Stimulated activated naive CD8-positive, alpha-beta T cell treated with anti-CD3 and anti-CD28 coated beads, Interleukin-15, amount 100 ng/mL, for 72 hours (primary cell): ENCODE measurements at regions not wholly inside any gene's neighbourhood (a gene's known extent, or its start where the extent isn't known, plus 50 kb on each side); places are given as distances from the start of the nearest gene placed in this dataset.
"Not testable (repeated sequence)": the region's sequence is repeated elsewhere in the genome, so short reads cannot be mapped to it uniquely, and the experiment has no call there.

Experiments
- ATAC-seq: fragments of 150-1000 bp; cut with Tn5 transposase; 2 replicates; pipeline ENCODE4 v1.10.0; 2021; ENCODE audit warnings: mild to moderate bottlenecking, moderate library complexity
- DNase-seq, 2 donors: peaks; one replicate each; pipeline ENCODE4 v3.0.0; 2021 to 2022
- H3K27ac Mint-ChIP-seq, 2 donors: one replicate each; pipeline ENCODE4 v1.8.0; 2022; ENCODE audit warnings: mild to moderate bottlenecking in 2 of 2, mixed read lengths in 2 of 2, moderate library complexity in 2 of 2
- H3K27me3 Mint-ChIP-seq: one replicate; pipeline ENCODE4 v1.8.0; 2022; ENCODE audit warnings: mixed read lengths
- H3K4me1 Mint-ChIP-seq: one replicate; pipeline ENCODE4 v1.8.0; 2022; ENCODE audit warnings: mild to moderate bottlenecking, mixed read lengths
- H3K4me3 Mint-ChIP-seq, 2 donors: one replicate each; pipeline ENCODE4 v1.8.0; 2022; ENCODE audit warnings: mild to moderate bottlenecking in 2 of 2, mixed read lengths in 2 of 2, moderate library complexity in 1 of 2
- H3K9me3 Mint-ChIP-seq, 2 donors: one replicate each; pipeline ENCODE4 v1.8.0; 2022; ENCODE audit warnings: mixed read lengths in 2 of 2

- peaks cover 0 to 17% of the 10 kb centered on the region in 2 donors for H3K9me3 Mint-ChIP-seq
- no peaks in the 10 kb centered on the region for H3K4me1 Mint-ChIP-seq
- DNase-seq (peak in 1 of 2 donors; percentile 3), ATAC-seq (no peak)
- no peak overlapping the region for H3K4me3 Mint-ChIP-seq
- H3K27ac Mint-ChIP-seq: no peak overlapping the region
- peaks cover 14% of the 10 kb centered on the region for H3K27me3 Mint-ChIP-seq
These were observed 116.1 kb upstream of the PITX1 start for GRCh38 chr5:135149956-135150723.

DNA sequence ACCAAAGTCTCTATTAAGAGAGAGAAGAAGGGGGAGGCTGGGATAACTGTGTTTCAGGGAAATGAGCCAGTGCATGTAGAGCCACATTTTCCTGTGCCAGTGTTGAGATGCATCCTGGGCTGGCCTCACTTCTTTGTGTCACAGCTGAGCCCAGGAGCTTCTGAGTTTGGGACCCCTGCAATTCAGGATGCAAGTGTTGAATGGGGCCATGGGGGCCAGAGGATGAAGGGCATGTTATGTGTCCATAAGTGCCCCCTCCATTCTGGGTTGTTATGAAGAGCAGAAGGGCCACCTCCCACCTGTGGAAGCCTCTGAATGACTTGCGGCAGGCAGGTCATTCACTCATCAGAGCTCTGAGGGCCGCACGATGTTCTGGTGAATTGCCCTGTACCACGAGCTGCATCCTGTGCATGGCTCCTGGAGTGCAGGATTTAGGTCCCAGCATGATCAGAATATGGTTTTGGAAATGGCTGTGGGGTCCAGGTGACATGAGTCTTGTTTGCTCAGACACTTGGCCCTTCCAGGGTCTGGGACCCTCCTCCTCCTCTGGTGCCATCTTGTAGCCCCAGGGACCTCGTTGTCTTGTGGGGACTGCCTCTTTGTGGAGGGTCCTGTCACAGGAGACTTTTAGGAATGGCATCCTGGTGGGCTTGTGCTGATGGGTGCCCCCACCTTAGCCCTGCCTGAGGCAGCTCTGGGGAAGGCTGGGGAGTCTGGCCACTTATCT is 115.4 kb upstream of the PITX1 start:
- H3K4me1 Mint-ChIP-seq: no peaks in the 10 kb centered on the region
- peaks cover 0 to 17% of the 10 kb centered on the region in 2 donors for H3K9me3 Mint-ChIP-seq
- no peak overlapping the region for H3K4me3 Mint-ChIP-seq
- DNase-seq: peak in 1 of 2 donors; percentile 0
- H3K27me3 Mint-ChIP-seq: peaks cover 14% of the 10 kb centered on the region
- H3K27ac Mint-ChIP-seq: no peak overlapping the region
- no peak for ATAC-seq

DNA sequence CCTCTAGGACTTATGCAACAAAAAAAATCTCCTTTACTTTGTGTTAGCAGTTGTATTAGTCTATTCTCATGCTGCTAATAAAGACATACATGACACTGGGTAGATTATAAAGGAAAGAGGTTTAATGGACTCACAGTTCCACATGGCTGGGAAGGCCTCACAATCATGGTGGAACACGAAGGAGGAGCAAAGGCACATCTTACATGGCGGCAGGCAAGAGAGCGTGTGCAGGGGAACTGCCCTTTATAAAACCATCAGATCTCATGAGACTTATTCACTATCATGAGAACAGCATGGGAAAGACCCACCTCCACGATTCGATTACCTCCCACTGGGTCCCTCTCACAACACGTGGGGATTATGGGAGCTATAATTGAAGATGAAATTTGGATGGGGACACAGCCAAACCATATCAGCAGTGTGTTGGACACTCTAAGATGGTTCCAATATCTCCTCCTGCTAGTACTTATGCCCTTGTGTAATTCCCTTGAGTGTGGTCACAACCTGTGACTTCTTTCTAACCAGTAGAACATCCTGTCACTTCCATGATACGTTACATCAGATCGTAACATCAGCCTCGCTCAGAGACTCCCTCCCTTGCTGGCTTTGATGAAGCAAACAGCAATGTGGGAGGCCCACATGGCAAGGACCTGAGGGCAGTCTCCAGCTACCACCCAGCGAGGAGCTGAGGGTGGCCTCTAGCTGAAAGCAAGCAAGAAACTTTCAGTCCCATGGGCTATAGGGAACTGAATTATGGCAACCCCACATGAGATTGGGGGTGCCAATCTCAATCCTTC is 113.5 kb upstream of the PITX1 start:
- DNase-seq: no peak
- Mint-ChIP-seq H3K4me1 (no peaks in the 10 kb centered on the region), H3K9me3 (peaks cover 0 to 17% of the 10 kb centered on the region in 2 donors), H3K4me3 (no peak overlapping the region), H3K27me3 (peaks cover 7% of the 10 kb centered on the region), H3K27ac (no peak overlapping the region)
- no peak for ATAC-seq

DNA sequence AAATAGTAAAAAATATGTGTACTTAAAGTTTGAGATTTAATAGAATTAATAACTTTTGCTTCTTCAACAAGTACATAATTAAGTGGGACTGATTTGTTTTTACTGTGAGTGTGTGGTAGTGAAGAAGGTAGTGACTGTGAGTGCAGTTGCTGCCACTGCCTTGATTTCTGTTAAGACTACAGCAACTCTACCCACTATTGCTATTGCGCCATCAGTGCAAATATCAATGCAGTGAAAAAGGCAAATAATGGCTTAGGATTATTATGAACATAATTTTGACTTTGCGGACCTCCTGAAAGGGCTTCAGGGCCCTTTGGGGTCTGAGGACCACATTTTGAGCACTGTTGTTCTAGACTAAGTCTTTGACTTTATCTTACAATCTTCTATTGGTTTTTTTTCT is 112.0 kb upstream of the PITX1 start:
- peaks cover 0 to 11% of the 10 kb centered on the region in 2 donors for H3K9me3 Mint-ChIP-seq
- ATAC-seq (no peak), DNase-seq (no peak)
- H3K27me3 Mint-ChIP-seq: no peaks in the 10 kb centered on the region
- no peaks in the 10 kb centered on the region for H3K4me1 Mint-ChIP-seq
- no peak overlapping the region for H3K4me3 Mint-ChIP-seq
- no peak overlapping the region for H3K27ac Mint-ChIP-seq

DNA sequence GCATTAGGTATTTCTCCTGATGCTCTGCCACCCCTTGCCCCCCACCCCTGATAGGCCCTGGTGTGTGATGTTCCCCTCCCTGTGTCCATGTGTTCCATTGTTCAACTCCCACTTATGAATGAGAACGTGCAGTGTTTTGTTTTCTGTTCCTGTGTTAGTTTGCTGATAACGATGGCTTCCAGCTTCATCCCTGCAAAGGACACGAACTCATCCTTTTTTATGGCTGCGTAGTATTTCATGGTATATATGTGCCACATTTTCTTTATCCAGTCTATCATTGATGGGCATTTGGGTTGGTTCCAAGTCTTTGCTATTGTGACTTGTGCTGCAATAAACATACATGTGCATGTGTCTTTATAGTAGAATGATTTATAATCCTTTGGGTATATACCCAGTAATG is 109.7 kb upstream of the PITX1 start:
- peaks cover 0 to 11% of the 10 kb centered on the region in 2 donors for H3K9me3 Mint-ChIP-seq
- not testable (repeated sequence) for H3K4me3 Mint-ChIP-seq, DNase-seq, H3K4me1 Mint-ChIP-seq, ATAC-seq, H3K27ac Mint-ChIP-seq
- peaks cover 13% of the 10 kb centered on the region for H3K27me3 Mint-ChIP-seq

DNA sequence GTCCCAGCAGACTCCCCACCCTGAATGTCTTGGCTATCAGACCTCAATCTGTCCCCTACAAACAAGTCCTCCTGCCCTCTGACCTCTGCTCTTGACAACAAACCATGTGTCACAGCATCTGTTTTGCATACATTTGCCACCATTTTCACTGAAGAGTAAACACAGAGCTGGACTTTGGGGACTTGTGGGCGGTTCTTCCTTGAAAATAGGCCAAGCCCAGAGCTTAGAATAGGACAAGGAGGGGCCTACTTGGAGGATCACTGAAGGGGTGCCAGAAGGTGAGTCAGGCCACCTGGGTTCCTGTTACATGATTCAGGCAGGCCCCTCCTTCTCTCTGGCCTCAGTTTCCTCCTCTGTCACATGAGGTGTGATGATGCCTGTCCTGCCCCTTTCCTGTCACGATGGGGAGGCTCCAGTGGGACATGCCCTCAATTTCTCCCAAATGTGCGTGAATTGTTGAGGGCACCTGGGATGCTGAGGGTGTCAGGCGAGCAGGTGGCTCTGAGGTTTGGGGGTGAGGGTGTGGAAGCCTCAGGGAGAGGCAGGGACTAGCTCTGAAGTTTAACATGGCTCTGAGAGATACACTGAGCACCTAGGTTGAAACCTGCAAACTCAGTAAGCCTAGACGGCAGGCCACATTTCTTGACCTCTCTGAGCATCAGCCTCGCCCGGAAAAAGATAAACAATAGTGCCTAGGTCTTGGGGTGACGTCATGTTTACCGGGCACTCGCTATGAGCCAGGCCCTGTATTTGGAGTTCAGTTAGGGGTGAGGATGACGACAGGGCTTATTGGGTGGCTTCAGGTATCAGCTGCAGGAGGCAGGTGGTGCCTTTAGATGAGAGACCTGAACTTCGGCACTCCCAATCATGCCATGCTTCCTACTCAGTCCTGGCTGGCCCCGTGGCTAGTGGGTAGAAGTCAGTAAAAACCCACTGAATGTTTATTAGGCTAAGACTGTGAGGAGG is 107.6 kb upstream of the PITX1 start:
- ATAC-seq (no peak), DNase-seq (no peak)
- H3K4me1 Mint-ChIP-seq: no peaks in the 10 kb centered on the region
- no peak overlapping the region for H3K27ac Mint-ChIP-seq
- no peaks in the 10 kb centered on the region for H3K9me3 Mint-ChIP-seq
- H3K4me3 Mint-ChIP-seq: no peak overlapping the region
- peaks cover 13% of the 10 kb centered on the region for H3K27me3 Mint-ChIP-seq

GRCh38 chr5:135140446-135141204 is 106.6 kb upstream of the PITX1 start:
- no peak for DNase-seq
- H3K27ac Mint-ChIP-seq: no peak overlapping the region
- H3K4me3 Mint-ChIP-seq: no peak overlapping the region
- no peaks in the 10 kb centered on the region for H3K4me1 Mint-ChIP-seq
- no peaks in the 10 kb centered on the region for H3K9me3 Mint-ChIP-seq
- H3K27me3 Mint-ChIP-seq: peaks cover 16% of the 10 kb centered on the region
- ATAC-seq: no peak

GRCh38 chr5:135139381-135140134 is 105.5 kb upstream of the PITX1 start:
- no peak overlapping the region for H3K27ac Mint-ChIP-seq
- H3K4me3 Mint-ChIP-seq: no peak overlapping the region
- H3K9me3 Mint-ChIP-seq: no peaks in the 10 kb centered on the region
- H3K27me3 Mint-ChIP-seq: peaks cover 20% of the 10 kb centered on the region
- no peak for DNase-seq
- no peaks in the 10 kb centered on the region for H3K4me1 Mint-ChIP-seq
- ATAC-seq: no peak

GRCh38 chr5:135138116-135138850 is 104.3 kb upstream of the PITX1 start:
- no peak overlapping the region for H3K4me3 Mint-ChIP-seq
- H3K9me3 Mint-ChIP-seq: no peaks in the 10 kb centered on the region
- H3K27ac Mint-ChIP-seq: no peak overlapping the region
- H3K4me1 Mint-ChIP-seq: no peaks in the 10 kb centered on the region
- H3K27me3 Mint-ChIP-seq: peaks cover 20% of the 10 kb centered on the region
- DNase-seq (no peak), ATAC-seq (no peak)

DNA sequence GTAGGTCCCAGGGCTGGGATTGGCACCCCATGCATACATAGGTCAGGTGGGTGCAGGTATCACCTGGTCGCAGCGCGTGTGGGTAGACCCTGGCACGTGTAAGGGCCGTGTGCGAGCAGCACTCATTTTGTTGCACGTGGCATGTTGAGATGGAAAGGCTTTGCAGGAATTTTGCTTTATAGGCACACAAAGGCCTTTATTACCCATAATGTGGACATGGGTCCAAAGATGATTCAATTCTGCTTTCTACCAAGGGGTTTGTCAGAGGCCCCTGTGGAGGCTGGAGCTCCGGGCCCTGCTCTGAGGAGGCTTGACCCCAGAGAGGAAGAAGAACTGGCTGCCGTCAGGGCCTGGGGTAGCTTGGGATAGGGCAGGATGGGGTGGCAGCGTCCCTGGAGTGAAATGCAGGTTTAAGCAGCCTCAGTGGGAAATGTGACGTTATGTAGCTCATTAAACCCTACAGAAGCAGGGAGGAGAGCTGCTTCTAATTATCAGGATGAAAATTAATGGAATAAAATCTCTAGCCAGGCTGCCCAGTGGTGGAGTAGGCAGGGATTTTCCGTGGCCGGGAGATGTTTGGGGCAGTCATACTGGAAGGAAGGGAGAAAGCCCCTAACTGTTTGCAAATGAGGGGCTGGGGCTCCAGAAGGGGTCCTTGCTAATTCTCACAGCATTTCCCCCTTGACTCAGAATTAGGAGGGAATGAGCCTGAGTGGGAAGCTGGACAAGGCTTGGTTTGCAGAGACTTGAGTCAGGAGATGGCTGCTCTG is 103.3 kb upstream of the PITX1 start:
- Mint-ChIP-seq H3K27me3 (peaks cover 20% of the 10 kb centered on the region), H3K4me3 (no peak overlapping the region), H3K9me3 (no peaks in the 10 kb centered on the region), H3K4me1 (no peaks in the 10 kb centered on the region), H3K27ac (no peak overlapping the region)
- no peak for ATAC-seq
- no peak for DNase-seq

DNA sequence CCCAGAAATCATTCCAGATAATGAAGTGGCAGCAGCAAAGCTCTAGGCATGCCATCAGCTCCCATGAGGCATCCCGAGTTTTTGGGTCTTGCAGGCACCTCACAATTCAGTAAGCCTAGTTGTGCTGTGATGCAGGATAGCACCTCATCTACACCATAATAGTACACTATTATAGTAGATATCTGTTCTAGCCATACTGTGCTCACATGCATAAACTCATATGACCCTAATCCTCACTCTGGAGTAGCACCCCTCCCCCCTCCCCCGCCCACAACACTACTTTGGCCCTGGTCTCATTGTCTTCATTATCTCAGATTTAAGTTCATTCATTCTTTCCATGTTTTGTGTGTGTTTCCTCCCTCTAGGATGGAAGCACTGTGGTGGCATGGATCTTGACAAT is 102.5 kb upstream of the PITX1 start:
- Mint-ChIP-seq H3K27me3 (peaks cover 20% of the 10 kb centered on the region), H3K9me3 (no peaks in the 10 kb centered on the region), H3K4me3 (no peak overlapping the region), H3K27ac (no peak overlapping the region), H3K4me1 (no peaks in the 10 kb centered on the region)
- no peak for ATAC-seq
- DNase-seq: no peak

GRCh38 chr5:135135530-135136226 is 101.7 kb upstream of the PITX1 start:
- Mint-ChIP-seq H3K4me1 (no peaks in the 10 kb centered on the region), H3K4me3 (no peak overlapping the region), H3K9me3 (no peaks in the 10 kb centered on the region), H3K27me3 (peaks cover 20% of the 10 kb centered on the region), H3K27ac (no peak overlapping the region)
- DNase-seq (no peak), ATAC-seq (no peak)
